ENCODE measurements at regions not wholly inside any gene's neighbourhood (a gene's known extent, or its start where the extent isn't known, plus 50 kb on each side); places are given as distances from the start of the nearest gene placed in this dataset.

DNA sequence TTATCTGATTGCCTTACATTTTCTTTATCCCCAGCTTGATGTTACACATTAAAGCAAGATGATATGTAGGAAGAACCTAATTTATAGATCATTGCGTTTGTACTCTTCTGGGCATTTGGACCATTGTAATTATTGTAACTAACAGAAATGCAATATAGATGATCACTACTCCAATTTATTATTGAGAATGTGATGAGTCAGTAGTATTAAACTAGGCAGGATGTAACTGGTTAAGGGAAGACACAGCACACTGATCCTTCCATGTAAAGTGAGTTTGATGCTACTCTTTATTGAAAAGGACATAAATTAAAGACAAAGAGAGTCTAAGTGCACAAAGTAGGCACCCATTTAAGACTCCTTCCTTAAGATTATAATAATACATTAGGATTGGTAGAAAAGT lies 223.8 kb downstream of the KIF2B start:
- no peak overlapping the region for H3K27ac Mint-ChIP-seq (ENCODE audit: unreplicated experiment)
- H3K4me1 Mint-ChIP-seq (ENCODE audit: low read depth, unreplicated experiment), result no peaks in the 10 kb centered on the region
- H3K4me3 ChIP-seq (ENCODE audit: low read depth, low read length), result no peak overlapping the region
- no peak for DNase-seq
- H3K36me3 Mint-ChIP-seq (ENCODE audit: insufficient read depth, unreplicated experiment), result no peaks in the 10 kb centered on the region
- intact Hi-C loops (cut with micrococcal nuclease; ENCODE audit: unreplicated experiment), result no loop called here
- no TSS peak for BruUV-seq (replicated peaks)
- no peaks in the 10 kb centered on the region for H3K27me3 Mint-ChIP-seq (ENCODE audit: insufficient read depth, unreplicated experiment)
- TF ChIP-seq, protein P1, sequence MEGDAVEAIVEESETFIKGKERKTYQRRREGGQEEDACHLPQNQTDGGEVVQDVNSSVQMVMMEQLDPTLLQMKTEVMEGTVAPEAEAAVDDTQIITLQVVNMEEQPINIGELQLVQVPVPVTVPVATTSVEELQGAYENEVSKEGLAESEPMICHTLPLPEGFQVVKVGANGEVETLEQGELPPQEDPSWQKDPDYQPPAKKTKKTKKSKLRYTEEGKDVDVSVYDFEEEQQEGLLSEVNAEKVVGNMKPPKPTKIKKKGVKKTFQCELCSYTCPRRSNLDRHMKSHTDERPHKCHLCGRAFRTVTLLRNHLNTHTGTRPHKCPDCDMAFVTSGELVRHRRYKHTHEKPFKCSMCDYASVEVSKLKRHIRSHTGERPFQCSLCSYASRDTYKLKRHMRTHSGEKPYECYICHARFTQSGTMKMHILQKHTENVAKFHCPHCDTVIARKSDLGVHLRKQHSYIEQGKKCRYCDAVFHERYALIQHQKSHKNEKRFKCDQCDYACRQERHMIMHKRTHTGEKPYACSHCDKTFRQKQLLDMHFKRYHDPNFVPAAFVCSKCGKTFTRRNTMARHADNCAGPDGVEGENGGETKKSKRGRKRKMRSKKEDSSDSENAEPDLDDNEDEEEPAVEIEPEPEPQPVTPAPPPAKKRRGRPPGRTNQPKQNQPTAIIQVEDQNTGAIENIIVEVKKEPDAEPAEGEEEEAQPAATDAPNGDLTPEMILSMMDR (IDR thresholded peaks at IDR 0.05; ENCODE audit: insufficient read depth in 1 of 2, low read depth in 1 of 2, low read length in 1 of 2, severe bottlenecking in 1 of 2, unreplicated experiment in 1 of 2), result no peak
- ChIA-PET POLR2A (no interaction called here), CTCF (no interaction called here)
- H3K9me3 Mint-ChIP-seq (ENCODE audit: unreplicated experiment), result peaks cover 13% of the 10 kb centered on the region
- no peaks in the 10 kb centered on the region for H3K27me3 ChIP-seq (replicated peaks; ENCODE audit: control insufficient read depth, insufficient read depth, low read length)
- H3K4me3 Mint-ChIP-seq (ENCODE audit: unreplicated experiment), result no peak overlapping the region
- H3K9me3 ChIP-seq, result peaks cover 19% of the 10 kb centered on the region
- H3K36me3 ChIP-seq (ENCODE audit: control insufficient read depth, insufficient read depth, low read length), result no peaks in the 10 kb centered on the region
- H3K4me1 ChIP-seq, result no peaks in the 10 kb centered on the region

DNA sequence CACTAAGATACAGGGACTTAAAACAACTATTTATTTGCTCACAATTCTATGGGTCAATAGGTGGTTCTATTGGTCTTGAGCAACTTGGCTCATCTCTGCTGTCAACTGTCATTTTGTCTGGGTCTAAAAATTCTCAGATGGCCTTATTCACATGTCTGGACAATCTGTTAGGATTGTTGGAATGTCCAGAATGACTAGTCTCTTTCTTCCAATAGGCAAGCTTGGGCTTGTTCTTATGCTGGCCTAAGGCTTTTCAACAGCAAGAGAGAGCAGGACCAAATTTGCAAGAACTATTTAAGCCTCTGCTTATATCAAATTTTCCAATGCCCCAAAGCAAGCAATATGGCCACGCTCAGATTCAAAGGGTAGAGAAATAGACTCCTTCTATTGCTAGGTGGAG lies 240.9 kb downstream of the KIF2B start:
- H3K36me3 Mint-ChIP-seq (ENCODE audit: insufficient read depth, unreplicated experiment), result no peaks in the 10 kb centered on the region
- POLR2A ChIA-PET, result no interaction called here
- no peaks in the 10 kb centered on the region for H3K27me3 ChIP-seq (replicated peaks; ENCODE audit: control insufficient read depth, insufficient read depth, low read length)
- no peaks in the 10 kb centered on the region for H3K4me1 ChIP-seq
- no peak overlapping the region for H3K27ac Mint-ChIP-seq (ENCODE audit: unreplicated experiment)
- no peaks in the 10 kb centered on the region for H3K4me1 Mint-ChIP-seq (ENCODE audit: low read depth, unreplicated experiment)
- intact Hi-C loops (cut with micrococcal nuclease; ENCODE audit: unreplicated experiment), result no loop called here
- no TSS peak for BruUV-seq (replicated peaks)
- H3K4me3 ChIP-seq (ENCODE audit: low read depth, low read length), result no peak overlapping the region
- CTCF ChIA-PET, result no interaction called here
- no peaks in the 10 kb centered on the region for H3K36me3 ChIP-seq (ENCODE audit: control insufficient read depth, insufficient read depth, low read length)
- H3K27me3 Mint-ChIP-seq (ENCODE audit: insufficient read depth, unreplicated experiment), result peaks cover 3% of the 10 kb centered on the region
- DNase-seq, result no peak
- no peaks in the 10 kb centered on the region for H3K9me3 Mint-ChIP-seq (ENCODE audit: unreplicated experiment)
- no peak overlapping the region for H3K4me3 Mint-ChIP-seq (ENCODE audit: unreplicated experiment)
- no peaks in the 10 kb centered on the region for H3K9me3 ChIP-seq
- TF ChIP-seq, protein P1 (IDR thresholded peaks at IDR 0.05; ENCODE audit: insufficient read depth in 1 of 2, low read depth in 1 of 2, low read length in 1 of 2, severe bottlenecking in 1 of 2, unreplicated experiment in 1 of 2), result no peak

GRCh38 chr17:54085020-54085419 lies 262.3 kb downstream of the KIF2B start:
- no peak for DNase-seq
- Mint-ChIP-seq H3K36me3 (ENCODE audit: insufficient read depth, unreplicated experiment) (no peaks in the 10 kb centered on the region), H3K27ac (ENCODE audit: unreplicated experiment) (no peak overlapping the region), H3K27me3 (ENCODE audit: insufficient read depth, unreplicated experiment) (no peaks in the 10 kb centered on the region), H3K4me3 (ENCODE audit: unreplicated experiment) (no peak overlapping the region), H3K9me3 (ENCODE audit: unreplicated experiment) (peaks cover 11% of the 10 kb centered on the region), H3K4me1 (ENCODE audit: low read depth, unreplicated experiment) (no peaks in the 10 kb centered on the region)
- ChIA-PET POLR2A (no interaction called here), CTCF (no interaction called here)
- Histone ChIP-seq H3K36me3 (ENCODE audit: control insufficient read depth, insufficient read depth, low read length) (no peaks in the 10 kb centered on the region), H3K27me3 (replicated peaks; ENCODE audit: control insufficient read depth, insufficient read depth, low read length) (no peaks in the 10 kb centered on the region), H3K4me1 (no peaks in the 10 kb centered on the region), H3K4me3 (ENCODE audit: low read depth, low read length) (no peak overlapping the region), H3K9me3 (no peaks in the 10 kb centered on the region)
- no TSS peak for BruUV-seq (replicated peaks)
- TF ChIP-seq, protein P1 (IDR thresholded peaks at IDR 0.05; ENCODE audit: insufficient read depth in 1 of 2, low read depth in 1 of 2, low read length in 1 of 2, severe bottlenecking in 1 of 2, unreplicated experiment in 1 of 2), result no peak
- intact Hi-C loops (cut with micrococcal nuclease; ENCODE audit: unreplicated experiment), result no loop called here
